K562 (cell line): ENCODE measurements at regions not wholly inside any gene's neighbourhood (a gene's known extent, or its start where the extent isn't known, plus 50 kb on each side); places are given as distances from the start of the nearest gene placed in this dataset.
A peak's percentile ranks its signal among the peaks of the same experiment; 100 is the strongest.
"Not testable (repeated sequence)": the region's sequence is repeated elsewhere in the genome, so short reads cannot be mapped to it uniquely, and the experiment has no call there.

Source experiments
- ATAC-seq: fragments of 200-7000 bp; cut with Tn5 transposase; 3 replicates; pipeline ENCODE4 v1.9.1; 2020; ENCODE audit warnings: moderate library complexity
- BruUV-seq: library from RNA; stranded (reverse); fragments of 400-500 nt; replicated peaks from 2 replicates; lab custom pipeline; 2021; lab: Mats Ljungman, UMichigan
- CTCF ChIA-PET: fragments of 300-600 bp; formaldehyde crosslinking; extraction: SDS; loops from one replicate; lab custom pipeline; 2021; ENCODE audit warnings: low intra/inter-chr PET ratio; lab: Yijun Ruan, JAX
- POLR2A ChIA-PET: fragments of 300-600, 350-650 bp; sonication (Branson Sonifier 250); formaldehyde crosslinking; extraction: SDS; loops from one replicate; lab custom pipeline; 2021; ENCODE audit warnings: antibody characterized with exemption, inconsistent platforms; lab: Yijun Ruan, JAX
- DNase-seq, 4 experiments: peaks; one replicate each; pipeline versions ENCODE4 v3.0.0 to v3.0.0-alpha.2; 2011 to 2018; ENCODE audit warnings: low spot score in 3 of 4, mixed read lengths in 3 of 4; ENCODE audit errors: extremely low read depth in 1 of 4
- FAIRE-seq: peaks from 2 replicates; lab custom pipeline; 2011; peaks lifted over from hg19 to GRCh38; lab: Jason Lieb, UNC
- H2AFZ ChIP-seq: 2 replicates; pipeline ENCODE4 v1.6.0; 2011; ENCODE audit warnings: low read depth, low read length, control low read depth, inconsistent platforms
- H3K27ac ChIP-seq: fragments of 200-600 bp; 3 replicates; pipeline ENCODE4 v1.8.0; 2011; ENCODE audit warnings: low read depth, mild to moderate bottlenecking, control low read depth, inconsistent platforms, low read length, moderate library complexity, mixed read lengths; ENCODE audit errors: extremely low read depth
- H3K27me3 ChIP-seq, 2 experiments: fragments of 300-600 bp in 1 of 2; 2 replicates in 1 of 2; 3 replicates in 1 of 2; pipeline versions ENCODE4 v1.6.0 to v1.8.0; 2011; ENCODE audit warnings: inconsistent platforms in 2 of 2, low read length in 2 of 2, mild to moderate bottlenecking in 1 of 2, mixed read lengths in 1 of 2, moderate library complexity in 1 of 2; ENCODE audit not compliant: control insufficient read depth in 2 of 2, insufficient read depth in 2 of 2
- H3K36me3 ChIP-seq: fragments of 300-600 bp; 3 replicates; pipeline ENCODE4 v1.8.0; 2011; ENCODE audit warnings: mild to moderate bottlenecking, low read length, inconsistent platforms; ENCODE audit not compliant: control insufficient read depth, insufficient read depth
- H3K4me1 ChIP-seq, 2 experiments: fragments of 200-600 bp in 1 of 2; replicated peaks in 1 of 2; 2 replicates in 1 of 2; 3 replicates in 1 of 2; pipeline versions ENCODE4 v1.5.1 to v1.8.0; 2011; ENCODE audit warnings: inconsistent platforms in 2 of 2, low read length in 2 of 2, mild to moderate bottlenecking in 1 of 2, mixed read lengths in 1 of 2, moderate library complexity in 1 of 2; ENCODE audit not compliant: control insufficient read depth in 2 of 2, insufficient read depth in 2 of 2
- H3K4me2 ChIP-seq: 2 replicates; pipeline ENCODE4 v1.6.1; 2011; ENCODE audit warnings: low read length, control low read depth, inconsistent platforms, mixed read lengths; ENCODE audit not compliant: insufficient read depth
- H3K4me3 ChIP-seq: fragments of 200-600 bp; sonication (generic), shearing (Covaris generic); 2 replicates; pipeline ENCODE4 v1.5.1; 2016; ENCODE audit warnings: control low read depth, inconsistent platforms
- H3K79me2 ChIP-seq: fragments of 200-600 bp; 3 replicates; pipeline ENCODE4 v1.8.0; 2011; ENCODE audit warnings: low read length, inconsistent platforms; ENCODE audit not compliant: control insufficient read depth, insufficient read depth
- H3K9ac ChIP-seq, 2 experiments: 2 replicates each; pipeline versions ENCODE4 v1.6.0 to v1.6.1; 2011; ENCODE audit warnings: low read depth in 2 of 2, low read length in 2 of 2, control low read depth in 1 of 2, inconsistent platforms in 1 of 2, mild to moderate bottlenecking in 1 of 2, mixed read lengths in 1 of 2; ENCODE audit not compliant: insufficient read depth in 1 of 2
- H3K9me1 ChIP-seq: one replicate; pipeline ENCODE4 v1.6.0; 2011; ENCODE audit warnings: inconsistent platforms, mild to moderate bottlenecking, low read length, moderate library complexity; ENCODE audit not compliant: control insufficient read depth, insufficient read depth
- H3K9me3 ChIP-seq: replicated peaks from 2 replicates; pipeline ENCODE4 v1.5.1; 2011; ENCODE audit warnings: low read depth, low read length, inconsistent platforms; ENCODE audit not compliant: control insufficient read depth, insufficient read depth
- H4K20me1 ChIP-seq: replicated peaks from 2 replicates; pipeline ENCODE4 v1.6.1; 2011; ENCODE audit warnings: low read length, inconsistent platforms, mixed read lengths; ENCODE audit not compliant: control insufficient read depth, insufficient read depth
- PBX2 ChIP-seq, 2 experiments: IDR thresholded peaks in 1 of 2; conservative IDR thresholded peaks in 1 of 2; 2 replicates each; pipeline ENCODE4 v1.6.1; 2016; ENCODE audit warnings: low read depth in 2 of 2, mild to moderate bottlenecking in 1 of 2, missing compliant biosample characterization in 1 of 2, missing genetic modification characterization in 1 of 2, moderate library complexity in 1 of 2
- PKNOX1 ChIP-seq: fragments of 450-650 bp; IDR thresholded peaks from 2 replicates; pipeline ENCODE4 v1.6.1; 2016
- WGBS: fragments of 100-300 bp; shearing (Covaris generic); methylation state at CpG from one replicate; pipeline ENCODE4 v1.1.6; 2016; ENCODE audit warnings: low coverage, mixed read lengths; ENCODE audit not compliant: insufficient coverage; ENCODE audit errors: missing lambda C conversion rate; 5-methylcytosine and 5-hydroxymethylcytosine counted together
- in situ Hi-C: fragments of 300-500 bp; cut with MboI; formaldehyde crosslinking; loops from 4 replicates; pipeline ENCODE4 v1.15.0; 2018; ENCODE audit warnings: inconsistent platforms, mixed read lengths
- intact Hi-C: fragments of 100-400 bp; cut with micrococcal nuclease; formaldehyde crosslinking; loops from 2 replicates; pipeline ENCODE4 v1.14.2; 2022

GRCh38 chr9:65421486-65421885 is 136.5 kb upstream of the FOXD4L5 start:
- H3K4me2 ChIP-seq; TF ChIP-seq PBX2 (CRISPR knock-in tag; IDR thresholded peaks at IDR 0.05; ENCODE audit: low read depth): not testable (repeated sequence)
- TF ChIP-seq PBX2 (tag; conservative IDR thresholded peaks at IDR 0.05; ENCODE audit: low read depth) (peak; percentile 66), PKNOX1 (peak; percentile 35; the same call in 1 of the 2 replicates)

More at GRCh38 chr9:65421486-65421885, 136.5 kb upstream of the FOXD4L5 start:
- H3K79me2 ChIP-seq, intact Hi-C loops, ATAC-seq, H3K9me3 ChIP-seq, FAIRE-seq, H4K20me1 ChIP-seq, H3K4me1 ChIP-seq, DNase-seq, BruUV-seq, H3K36me3 ChIP-seq, in situ Hi-C loops, H3K4me3 ChIP-seq, H3K9ac ChIP-seq, H3K9me1 ChIP-seq, CTCF ChIA-PET, H3K27me3 ChIP-seq, POLR2A ChIA-PET, H2AFZ ChIP-seq, H3K27ac ChIP-seq: not testable (repeated sequence)
- WGBS = 0% methylated on average over 2 of the region's 2 CpGs
